ENCODE measurements at regions not wholly inside any gene's neighbourhood (a gene's known extent, or its start where the extent isn't known, plus 50 kb on each side); places are given as distances from the start of the nearest gene placed in this dataset.

- H3K36me3 ChIP-seq (ENCODE audit: insufficient read depth, insufficient read length, low read length): no peaks in the 10 kb centered on the region
- peaks cover 3% of the 10 kb centered on the region for H3K4me1 ChIP-seq (ENCODE audit: insufficient read depth, insufficient read length)
- peaks cover 32% of the 10 kb centered on the region for H3K9me3 ChIP-seq (ENCODE audit: insufficient read depth, low read length)
- no peak for TF ChIP-seq ZNF274 (IDR thresholded peaks at IDR 0.05; ENCODE audit: low read depth, low read length)
- TF ChIP-seq YY1 (IDR thresholded peaks at IDR 0.05; ENCODE audit: insufficient read depth, insufficient read length): no peak
- no peak for TF ChIP-seq SUZ12 (IDR thresholded peaks at IDR 0.05; ENCODE audit: extremely low read depth, insufficient read depth, insufficient read length)
- H3K4me3 ChIP-seq (ENCODE audit: insufficient read length, low read depth): no peak overlapping the region
- H3K9ac ChIP-seq (ENCODE audit: insufficient read length, low read depth): no peak overlapping the region
- DNase-seq (ENCODE audit: low read depth, low spot score): no peak
- H3K27me3 ChIP-seq (ENCODE audit: insufficient read depth, insufficient read length): no peaks in the 10 kb centered on the region
Measured at GRCh38 chr1:232894436-232894835, 56.0 kb upstream of the NTPCR start.

GRCh38 chr1:232897949-232898465 is 52.4 kb upstream of the NTPCR start:
- H3K36me3 ChIP-seq (ENCODE audit: insufficient read depth, insufficient read length, low read length): no peaks in the 10 kb centered on the region
- peaks cover 8% of the 10 kb centered on the region for H3K4me1 ChIP-seq (ENCODE audit: insufficient read depth, insufficient read length)
- TF ChIP-seq SUZ12 (IDR thresholded peaks at IDR 0.05; ENCODE audit: extremely low read depth, insufficient read depth, insufficient read length) (no peak), ZNF274 (IDR thresholded peaks at IDR 0.05; ENCODE audit: low read depth, low read length) (no peak), YY1 (IDR thresholded peaks at IDR 0.05; ENCODE audit: insufficient read depth, insufficient read length) (no peak)
- H3K9me3 ChIP-seq (ENCODE audit: insufficient read depth, low read length): peaks cover 28% of the 10 kb centered on the region
- no peaks in the 10 kb centered on the region for H3K27me3 ChIP-seq (ENCODE audit: insufficient read depth, insufficient read length)
- no peak overlapping the region for H3K9ac ChIP-seq (ENCODE audit: insufficient read length, low read depth)
- H3K4me3 ChIP-seq (ENCODE audit: insufficient read length, low read depth): no peak overlapping the region
- DNase-seq (ENCODE audit: low read depth, low spot score): no peak

- Histone ChIP-seq H3K27me3 (ENCODE audit: insufficient read depth, insufficient read length) (no peaks in the 10 kb centered on the region), H3K36me3 (ENCODE audit: insufficient read depth, insufficient read length, low read length) (no peaks in the 10 kb centered on the region), H3K9ac (ENCODE audit: insufficient read length, low read depth) (no peak overlapping the region), H3K4me3 (ENCODE audit: insufficient read length, low read depth) (no peak overlapping the region), H3K4me1 (ENCODE audit: insufficient read depth, insufficient read length) (peaks cover 8% of the 10 kb centered on the region), H3K9me3 (ENCODE audit: insufficient read depth, low read length) (peaks cover 30% of the 10 kb centered on the region)
- DNase-seq (ENCODE audit: low read depth, low spot score): no peak
- no peak for TF ChIP-seq YY1 (IDR thresholded peaks at IDR 0.05; ENCODE audit: insufficient read depth, insufficient read length)
Measured at GRCh38 chr1:232899268-232899667, 51.1 kb upstream of the NTPCR start.

- Histone ChIP-seq H3K9me3 (ENCODE audit: insufficient read depth, low read length) (peaks cover 24% of the 10 kb centered on the region), H3K9ac (ENCODE audit: insufficient read length, low read depth) (no peak overlapping the region), H3K4me1 (ENCODE audit: insufficient read depth, insufficient read length) (peaks cover 8% of the 10 kb centered on the region), H3K27me3 (ENCODE audit: insufficient read depth, insufficient read length) (no peaks in the 10 kb centered on the region), H3K36me3 (ENCODE audit: insufficient read depth, insufficient read length, low read length) (no peaks in the 10 kb centered on the region), H3K4me3 (ENCODE audit: insufficient read length, low read depth) (no peak overlapping the region)
- no peak for DNase-seq (ENCODE audit: low read depth, low spot score)
- TF ChIP-seq YY1 (IDR thresholded peaks at IDR 0.05; ENCODE audit: insufficient read depth, insufficient read length) (no peak), ZNF274 (IDR thresholded peaks at IDR 0.05; ENCODE audit: low read depth, low read length) (no peak), SUZ12 (IDR thresholded peaks at IDR 0.05; ENCODE audit: extremely low read depth, insufficient read depth, insufficient read length) (no peak)
Measured at GRCh38 chr1:232899839-232900238, 50.6 kb upstream of the NTPCR start.
